Adrenal gland (tissue), 9 donors: ENCODE measurements at regions not wholly inside any gene's neighbourhood (a gene's known extent, or its start where the extent isn't known, plus 50 kb on each side); places are given as distances from the start of the nearest gene placed in this dataset.

ENCODE experiments used
- DNase-seq, 7 donors: peaks; one replicate each; pipeline ENCODE4 v3.0.0-alpha.2; 2019 to 2020
- H3K27ac ChIP-seq, 5 donors: fragments of 200-600 bp; sonication (generic) in 4 of 5; 1 replicate in 3 of 5; 2 replicates in 2 of 5; pipeline versions ENCODE4 v1.5.1 to v1.8.0; 2016 to 2020; ENCODE audit warnings: mild to moderate bottlenecking in 1 of 5
- H3K27me3 ChIP-seq: fragments of 200-600 bp; 2 replicates; pipeline ENCODE4 v1.8.0; 2021
- H3K36me3 ChIP-seq, 2 donors: fragments of 200-600 bp; replicated peaks in 1 of 2; 1 replicate in 1 of 2; 2 replicates in 1 of 2; pipeline versions ENCODE4 v1.5.1 to v1.8.0; 2018 to 2022
- H3K4me1 ChIP-seq, 2 donors: fragments of 200-600 bp; replicated peaks in 1 of 2; 1 replicate in 1 of 2; 2 replicates in 1 of 2; pipeline versions ENCODE4 v1.5.1 to v1.8.0; 2018 to 2021
- H3K4me3 ChIP-seq, 4 donors: fragments of 200-600 bp; sonication (generic) in 3 of 4; one replicate each; pipeline ENCODE4 v1.5.1; 2016 to 2018
- H3K9me3 ChIP-seq, 3 donors: fragments of 200-600 bp; sonication (generic) in 1 of 3; replicated peaks in 1 of 3; 1 replicate in 2 of 3; 2 replicates in 1 of 3; pipeline versions ENCODE4 v1.5.1 to v1.8.0; 2016 to 2021
- POLR2A ChIP-seq, 2 donors: fragments of 450-650 bp; IDR thresholded peaks; one replicate each; pipeline ENCODE4 v1.6.1; 2017; ENCODE audit warnings: antibody characterized with exemption in 2 of 2, mild to moderate bottlenecking in 2 of 2, moderate library complexity in 1 of 2
- WGBS, 4 donors: extraction: QIAGEN DNeasy Blood & Tissue Kit in 2 of 4; methylation state at CpG; one replicate each; pipeline versions ENCODE4 v1.1.5 to v1.1.7; 2013 to 2017; 5-methylcytosine and 5-hydroxymethylcytosine counted together
- intact Hi-C, 2 donors: fragments of 100-400 bp; cut with DNase I; formaldehyde crosslinking; loops; one replicate each; pipeline versions ENCODE4 v1.14.1 to v1.15.0; 2022 to 2023
- TF ChIP-seq, protein P1 (sequence below), 6 experiments: fragments of 450-650 bp in 4 of 6; fragments of 200-600 bp in 2 of 6; sonication (generic) in 1 of 6; IDR thresholded peaks; 1 replicate in 5 of 6; 2 replicates in 1 of 6; pipeline versions ENCODE4 v1.5.1 to v1.8.0; 2016 to 2021; ENCODE audit warnings: antibody characterized with exemption in 6 of 6, mild to moderate bottlenecking in 2 of 6, moderate library complexity in 1 of 6
- donor health status: healthy with polysubstance abuse.
- donor health status: Bipolar disorder and iron deficiency.
- donor health status: DM: yes; HTN: yes; CAD: no.
- donor health status: DM: no; HTN: no; CAD: no.
- donor health status: DM: no; HTN: no; CAD: no.

DNA sequence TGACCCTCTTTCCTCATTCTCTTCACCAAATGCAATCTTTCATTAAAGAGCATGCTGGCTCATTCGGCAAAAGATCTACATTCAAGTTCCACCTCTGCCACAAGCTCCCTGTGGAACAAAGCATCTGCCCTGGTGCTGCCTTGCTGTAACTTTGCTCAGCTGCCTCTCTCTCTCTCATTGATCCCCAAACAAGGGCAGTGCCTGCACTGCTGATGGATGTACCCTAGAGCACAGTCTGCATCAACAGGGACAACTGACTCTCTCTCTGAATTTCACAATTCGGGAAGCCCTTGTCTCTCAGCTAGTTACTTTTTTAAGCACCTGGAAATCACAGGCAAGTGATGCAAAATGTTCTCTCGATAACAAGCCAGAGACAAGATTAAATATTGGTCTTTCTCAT lies 174.0 kb upstream of the DIO2 start:
- H3K36me3 ChIP-seq: no peaks in the 10 kb centered on the region
- H3K4me3 ChIP-seq: no peak overlapping the region
- 86 to 88% (median 87%) methylated on average over 3 of the region's 3 CpGs for WGBS, 4 donors
- H3K4me1 ChIP-seq: peaks cover 11 to 15% of the 10 kb centered on the region in 2 donors
- DNase-seq: no peak
- no peaks in the 10 kb centered on the region for H3K27me3 ChIP-seq
- H3K9me3 ChIP-seq: no peaks in the 10 kb centered on the region
- no peak overlapping the region for H3K27ac ChIP-seq
- intact Hi-C loops: no loop called here
- TF ChIP-seq, protein P1, sequence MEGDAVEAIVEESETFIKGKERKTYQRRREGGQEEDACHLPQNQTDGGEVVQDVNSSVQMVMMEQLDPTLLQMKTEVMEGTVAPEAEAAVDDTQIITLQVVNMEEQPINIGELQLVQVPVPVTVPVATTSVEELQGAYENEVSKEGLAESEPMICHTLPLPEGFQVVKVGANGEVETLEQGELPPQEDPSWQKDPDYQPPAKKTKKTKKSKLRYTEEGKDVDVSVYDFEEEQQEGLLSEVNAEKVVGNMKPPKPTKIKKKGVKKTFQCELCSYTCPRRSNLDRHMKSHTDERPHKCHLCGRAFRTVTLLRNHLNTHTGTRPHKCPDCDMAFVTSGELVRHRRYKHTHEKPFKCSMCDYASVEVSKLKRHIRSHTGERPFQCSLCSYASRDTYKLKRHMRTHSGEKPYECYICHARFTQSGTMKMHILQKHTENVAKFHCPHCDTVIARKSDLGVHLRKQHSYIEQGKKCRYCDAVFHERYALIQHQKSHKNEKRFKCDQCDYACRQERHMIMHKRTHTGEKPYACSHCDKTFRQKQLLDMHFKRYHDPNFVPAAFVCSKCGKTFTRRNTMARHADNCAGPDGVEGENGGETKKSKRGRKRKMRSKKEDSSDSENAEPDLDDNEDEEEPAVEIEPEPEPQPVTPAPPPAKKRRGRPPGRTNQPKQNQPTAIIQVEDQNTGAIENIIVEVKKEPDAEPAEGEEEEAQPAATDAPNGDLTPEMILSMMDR (IDR thresholded peaks at IDR 0.05): no peak
- no peak for TF ChIP-seq POLR2A (IDR thresholded peaks at IDR 0.05)

DNA sequence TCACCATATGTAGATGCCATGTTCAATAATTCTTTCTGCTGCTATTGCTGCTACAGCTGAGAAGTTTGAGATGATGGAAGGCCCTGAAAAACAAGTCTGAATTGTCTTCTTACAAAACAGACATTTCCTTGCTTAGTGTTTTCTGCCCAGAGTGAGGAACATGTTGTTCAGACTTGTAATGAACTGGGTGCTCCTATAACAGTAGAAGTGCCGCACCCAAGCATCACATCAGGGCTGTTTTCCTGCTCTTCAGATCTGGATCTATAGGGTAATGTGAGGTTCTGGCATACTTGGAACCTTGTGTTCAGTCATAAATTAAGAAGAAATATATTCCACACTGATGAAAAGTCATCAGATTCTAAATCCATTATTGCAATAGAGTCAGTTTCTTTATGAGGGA lies 171.9 kb upstream of the DIO2 start:
- WGBS, 4 donors: 87 to 100% (median 95%) methylated on average over 1 of the region's 1 CpG
- no peak for TF ChIP-seq POLR2A (IDR thresholded peaks at IDR 0.05)
- TF ChIP-seq, protein P1 (IDR thresholded peaks at IDR 0.05): no peak
- no peak overlapping the region for H3K27ac ChIP-seq
- no peaks in the 10 kb centered on the region for H3K9me3 ChIP-seq
- intact Hi-C loops: no loop called here
- no peak for DNase-seq
- no peaks in the 10 kb centered on the region for H3K27me3 ChIP-seq
- no peak overlapping the region for H3K4me3 ChIP-seq
- peaks cover 11 to 15% of the 10 kb centered on the region in 2 donors for H3K4me1 ChIP-seq
- no peaks in the 10 kb centered on the region for H3K36me3 ChIP-seq

DNA sequence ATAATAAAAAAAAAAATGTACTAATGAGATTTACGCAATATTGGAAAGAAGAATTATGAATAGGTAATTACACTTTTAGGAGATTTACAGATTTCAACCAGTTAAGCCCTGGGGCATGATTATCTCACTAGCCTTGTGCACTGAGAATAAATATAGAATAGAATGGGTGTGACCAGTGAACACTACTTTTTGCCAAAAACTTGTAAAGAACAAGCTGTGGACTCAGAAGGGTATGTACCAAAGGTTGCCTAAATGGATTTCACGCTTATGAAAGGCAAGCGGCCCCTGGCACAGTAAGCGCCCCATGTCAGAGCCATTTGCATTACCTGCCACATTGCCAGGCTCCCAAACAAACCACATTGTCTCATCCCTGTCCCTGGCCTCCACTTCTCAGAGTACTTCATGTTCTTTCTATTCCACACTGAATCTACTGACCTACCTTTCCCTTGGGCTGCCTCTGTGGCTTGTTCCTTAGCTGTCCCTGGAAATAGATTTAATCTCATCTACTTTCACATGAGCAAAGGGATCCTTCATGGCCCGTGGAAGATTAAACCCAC lies 170.6 kb upstream of the DIO2 start:
- peaks cover 0 to 2% of the 10 kb centered on the region in 2 donors for H3K4me1 ChIP-seq
- 85 to 96% (median 94%) methylated on average over 5 of the region's 5 CpGs for WGBS, 4 donors
- no peak for DNase-seq
- no peaks in the 10 kb centered on the region for H3K9me3 ChIP-seq
- intact Hi-C loops: no loop called here
- no peak overlapping the region for H3K4me3 ChIP-seq
- H3K27me3 ChIP-seq: no peaks in the 10 kb centered on the region
- TF ChIP-seq, protein P1 (IDR thresholded peaks at IDR 0.05): no peak
- TF ChIP-seq POLR2A (IDR thresholded peaks at IDR 0.05): no peak
- H3K36me3 ChIP-seq: no peaks in the 10 kb centered on the region
- no peak overlapping the region for H3K27ac ChIP-seq

DNA sequence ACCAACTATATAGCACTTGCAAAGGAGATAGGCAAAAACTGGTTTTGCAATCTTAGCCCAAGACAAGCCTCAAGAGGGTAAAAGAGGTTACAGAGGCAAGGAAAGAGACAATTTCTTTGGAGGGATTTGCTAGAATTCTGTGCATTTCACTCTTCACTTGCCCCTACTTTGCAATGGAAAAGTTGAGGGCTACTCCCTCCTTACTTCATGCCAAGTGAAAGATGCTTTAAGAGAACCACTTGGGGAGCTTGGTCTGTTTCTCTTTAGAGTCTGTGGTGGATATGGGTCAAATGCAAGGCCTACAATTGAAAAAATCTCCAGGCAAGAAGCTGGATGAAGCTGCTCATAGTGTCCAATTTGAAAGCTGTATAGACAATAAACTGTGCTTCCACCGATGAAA lies 167.7 kb upstream of the DIO2 start:
- 84 to 91% (median 88%) methylated on average over 1 of the region's 1 CpG for WGBS, 4 donors
- intact Hi-C loops: no loop called here

More for the DNA sequence above, 167.7 kb upstream of the DIO2 start:
- H3K36me3 ChIP-seq: no peaks in the 10 kb centered on the region
- H3K9me3 ChIP-seq: no peaks in the 10 kb centered on the region
- TF ChIP-seq, protein P1 (IDR thresholded peaks at IDR 0.05): no peak
- no peak for TF ChIP-seq POLR2A (IDR thresholded peaks at IDR 0.05)
- peaks cover 0 to 2% of the 10 kb centered on the region in 2 donors for H3K4me1 ChIP-seq
- no peak for DNase-seq
- no peaks in the 10 kb centered on the region for H3K27me3 ChIP-seq
- no peak overlapping the region for H3K27ac ChIP-seq
- no peak overlapping the region for H3K4me3 ChIP-seq
